Liver (tissue), 7 donors: ENCODE measurements at regions not wholly inside any gene's neighbourhood (a gene's known extent, or its start where the extent isn't known, plus 50 kb on each side); places are given as distances from the start of the nearest gene placed in this dataset.

Experiments
- DNase-seq: peaks from one replicate; pipeline ENCODE4 v3.0.0-alpha.2; 2017; ENCODE audit warnings: low spot score
- H3K27ac ChIP-seq, 2 donors: one replicate each; pipeline ENCODE4 v1.7.0; 2013; ENCODE audit warnings: inconsistent platforms in 2 of 2, low read length in 2 of 2, control low read depth in 1 of 2, low read depth in 1 of 2, mild to moderate bottlenecking in 1 of 2
- H3K27me3 ChIP-seq, 4 donors: one replicate each; pipeline versions ENCODE4 v1.6.1 to v1.7.0; 2013; ENCODE audit warnings: low read length in 3 of 4, inconsistent platforms in 1 of 4, mild to moderate bottlenecking in 1 of 4, moderate library complexity in 1 of 4; ENCODE audit not compliant: control insufficient read depth in 4 of 4, insufficient read depth in 4 of 4
- H3K36me3 ChIP-seq, 4 donors: one replicate each; pipeline versions ENCODE4 v1.6.1 to v1.7.0; 2013; ENCODE audit warnings: low read length in 3 of 4, mild to moderate bottlenecking in 3 of 4, low read depth in 1 of 4, moderate library complexity in 1 of 4; ENCODE audit not compliant: control insufficient read depth in 4 of 4, insufficient read depth in 3 of 4
- H3K4me1 ChIP-seq, 4 donors: one replicate each; pipeline versions ENCODE4 v1.6.1 to v1.7.0; 2013; ENCODE audit warnings: low read length in 3 of 4, mild to moderate bottlenecking in 3 of 4, moderate library complexity in 1 of 4; ENCODE audit not compliant: control insufficient read depth in 4 of 4, insufficient read depth in 4 of 4
- H3K4me3 ChIP-seq, 3 donors: one replicate each; pipeline versions ENCODE4 v1.6.1 to v1.7.0; 2013; ENCODE audit warnings: low read length in 3 of 3, control low read depth in 1 of 3, low read depth in 1 of 3, mild to moderate bottlenecking in 1 of 3
- H3K9ac ChIP-seq, 2 donors: one replicate each; pipeline ENCODE4 v1.7.0; 2013; ENCODE audit warnings: low read length in 2 of 2, mild to moderate bottlenecking in 2 of 2, moderate library complexity in 2 of 2, control low read depth in 1 of 2, low read depth in 1 of 2
- H3K9me3 ChIP-seq, 4 donors: one replicate each; pipeline versions ENCODE4 v1.6.1 to v1.7.0; 2013; ENCODE audit warnings: low read length in 3 of 4; ENCODE audit not compliant: control insufficient read depth in 4 of 4
- ATF3 ChIP-seq: IDR thresholded peaks from 2 replicates; pipeline ENCODE4 v1.6.1; 2016; ENCODE audit warnings: antibody characterized with exemption
- FOXA1 ChIP-seq: IDR thresholded peaks from 2 replicates; pipeline ENCODE4 v1.6.1; 2016; ENCODE audit warnings: antibody characterized with exemption
- GABPA ChIP-seq, 2 donors: IDR thresholded peaks in 1 of 2; conservative IDR thresholded peaks in 1 of 2; 2 replicates each; pipeline ENCODE4 v1.6.1; 2016; ENCODE audit warnings: antibody characterized with exemption in 2 of 2, mild to moderate bottlenecking in 1 of 2, moderate library complexity in 1 of 2
- HNF4A ChIP-seq, 2 donors: conservative IDR thresholded peaks; 2 replicates each; pipeline ENCODE4 v1.6.1; 2016; ENCODE audit warnings: antibody characterized with exemption in 2 of 2, mild to moderate bottlenecking in 2 of 2
- HNF4G ChIP-seq: IDR thresholded peaks from 2 replicates; pipeline ENCODE4 v1.6.1; 2016; ENCODE audit warnings: antibody characterized with exemption
- JUND ChIP-seq, 2 donors: IDR thresholded peaks; 2 replicates each; pipeline ENCODE4 v1.6.1; 2016; ENCODE audit warnings: antibody characterized with exemption in 2 of 2
- MAX ChIP-seq: IDR thresholded peaks from 2 replicates; pipeline ENCODE4 v1.6.1; 2016; ENCODE audit warnings: antibody characterized with exemption
- NR2F2 ChIP-seq: IDR thresholded peaks from 2 replicates; pipeline ENCODE4 v1.6.1; 2016; ENCODE audit warnings: antibody characterized with exemption
- RAD21 ChIP-seq, 2 donors: IDR thresholded peaks; 2 replicates each; pipeline ENCODE4 v1.6.1; 2016; ENCODE audit warnings: antibody characterized with exemption in 2 of 2, mild to moderate bottlenecking in 2 of 2
- REST ChIP-seq: IDR thresholded peaks from 2 replicates; pipeline ENCODE4 v1.6.1; 2016; ENCODE audit warnings: antibody characterized with exemption, mild to moderate bottlenecking
- RXRA ChIP-seq, 2 donors: IDR thresholded peaks; 2 replicates each; pipeline ENCODE4 v1.6.1; 2017 to 2018; ENCODE audit warnings: antibody characterized with exemption in 2 of 2, mild to moderate bottlenecking in 1 of 2
- SP1 ChIP-seq: IDR thresholded peaks from 2 replicates; pipeline ENCODE4 v1.6.1; 2018; ENCODE audit warnings: antibody characterized with exemption, mild to moderate bottlenecking
- TAF1 ChIP-seq: conservative IDR thresholded peaks from 2 replicates; pipeline ENCODE4 v1.6.1; 2016; ENCODE audit warnings: antibody characterized with exemption, mild to moderate bottlenecking
- YY1 ChIP-seq: IDR thresholded peaks from 2 replicates; pipeline ENCODE4 v1.6.1; 2016; ENCODE audit warnings: antibody characterized with exemption, mild to moderate bottlenecking
- ZBTB33 ChIP-seq: IDR thresholded peaks from 2 replicates; pipeline ENCODE4 v1.6.1; 2016; ENCODE audit warnings: antibody characterized with exemption
- WGBS: extraction: QIAGEN DNeasy Blood & Tissue Kit; methylation state at CpG from one replicate; pipeline ENCODE4 v1.1.7; 2013; 5-methylcytosine and 5-hydroxymethylcytosine counted together
- donor health status: healthy.
- donor health status: healthy.
- donor health status: healthy.
- donor health status: healthy.

GRCh38 chr17:45648642-45649041 is 135.5 kb upstream of the CRHR1 start:
- H3K9me3 ChIP-seq, result no peaks in the 10 kb centered on the region
- H3K4me3 ChIP-seq, result no peak overlapping the region
- no peak overlapping the region for H3K27ac ChIP-seq
- no peak for TF ChIP-seq TAF1
- no peak for TF ChIP-seq ZBTB33
- no peak for DNase-seq
- no peak overlapping the region for H3K9ac ChIP-seq
- 71% methylated on average over 6 of the region's 6 CpGs for WGBS
- no peaks in the 10 kb centered on the region for H3K36me3 ChIP-seq
- peaks cover 0 to 9% (median 2%) of the 10 kb centered on the region in 4 donors for H3K27me3 ChIP-seq
- peaks cover 0 to 2% (median 0%) of the 10 kb centered on the region in 4 donors for H3K4me1 ChIP-seq

GRCh38 chr17:45649796-45650195 is 134.3 kb upstream of the CRHR1 start:
- H3K27me3 ChIP-seq, result peaks cover 0 to 9% (median 2%) of the 10 kb centered on the region in 4 donors
- H3K4me3 ChIP-seq, result no peak overlapping the region
- H3K9me3 ChIP-seq, result no peaks in the 10 kb centered on the region
- H3K9ac ChIP-seq, result no peak overlapping the region
- TF ChIP-seq GABPA (IDR thresholded peaks at IDR 0.05 in 1 of 2, conservative IDR thresholded peaks at IDR 0.05 in 1 of 2) (no peak), FOXA1 (no peak), YY1 (no peak), MAX (no peak), RAD21 (IDR thresholded peaks at IDR 0.05) (no peak), SP1 (no peak), ATF3 (no peak), HNF4A (conservative IDR thresholded peaks at IDR 0.05) (no peak), NR2F2 (no peak), HNF4G (no peak), JUND (IDR thresholded peaks at IDR 0.05) (no peak), REST (no peak), RXRA (IDR thresholded peaks at IDR 0.05) (no peak)
- 76% methylated on average over 5 of the region's 5 CpGs for WGBS
- H3K36me3 ChIP-seq, result no peaks in the 10 kb centered on the region
- no peak overlapping the region for H3K27ac ChIP-seq
- peaks cover 0 to 2% (median 0%) of the 10 kb centered on the region in 4 donors for H3K4me1 ChIP-seq
- DNase-seq, result no peak
